Breast epithelium (tissue), 3 donors: ENCODE measurements at regions not wholly inside any gene's neighbourhood (a gene's known extent, or its start where the extent isn't known, plus 50 kb on each side); places are given as distances from the start of the nearest gene placed in this dataset.

Experiments used
- CTCF ChIP-seq, 3 donors: fragments of 450-650 bp; IDR thresholded peaks; one replicate each; pipeline ENCODE4 v1.5.1; 2016 to 2017; ENCODE audit warnings: antibody characterized with exemption in 3 of 3, mild to moderate bottlenecking in 3 of 3, moderate library complexity in 3 of 3
- POLR2A ChIP-seq: fragments of 450-650 bp; IDR thresholded peaks from one replicate; pipeline ENCODE4 v1.6.1; 2016; ENCODE audit warnings: antibody characterized with exemption, mild to moderate bottlenecking, moderate library complexity

- TF ChIP-seq CTCF (IDR thresholded peaks at IDR 0.05): no peak
- no peak for TF ChIP-seq POLR2A
Measured at GRCh38 chr7:42432644-42433043, 195.6 kb upstream of the GLI3 start.
